ENCODE measurements at regions not wholly inside any gene's neighbourhood (a gene's known extent, or its start where the extent isn't known, plus 50 kb on each side); places are given as distances from the start of the nearest gene placed in this dataset.
"Not testable (repeated sequence)": the region's sequence is repeated elsewhere in the genome, so short reads cannot be mapped to it uniquely, and the experiment has no call there.

- no peak for DNase-seq
Observed at GRCh38 chr1:61579802-61580201, 145.1 kb downstream of the TM2D1 start.

- DNase-seq, result no peak
Observed at GRCh38 chr1:61572046-61572445, 152.9 kb downstream of the TM2D1 start.

GRCh38 chr1:61570191-61570590 lies 154.8 kb downstream of the TM2D1 start:
- no peak for DNase-seq

- DNase-seq, result no peak
Observed at GRCh38 chr1:61569303-61569621, 155.7 kb downstream of the TM2D1 start.

- DNase-seq, result no peak
Observed at GRCh38 chr1:61568460-61569302, 156.3 kb downstream of the TM2D1 start.

GRCh38 chr1:61566177-61566576 lies 158.8 kb downstream of the TM2D1 start:
- no peak for DNase-seq

GRCh38 chr1:61563611-61564010 lies 161.3 kb downstream of the TM2D1 start:
- no peak for DNase-seq

- no peak for DNase-seq
Observed at GRCh38 chr1:61561666-61562065, 163.3 kb downstream of the TM2D1 start.

- no peak for DNase-seq
Observed at GRCh38 chr1:61560385-61560784, 164.6 kb downstream of the TM2D1 start.

GRCh38 chr1:61556631-61557030 lies 168.3 kb downstream of the TM2D1 start:
- DNase-seq, result no peak

- no peak for DNase-seq
Observed at GRCh38 chr1:61552630-61553305, 172.2 kb downstream of the TM2D1 start.

- not testable (repeated sequence) for DNase-seq
Observed at GRCh38 chr1:61547302-61547701, 177.6 kb downstream of the TM2D1 start.

GRCh38 chr1:61544870-61545269 lies 180.1 kb downstream of the TM2D1 start:
- DNase-seq, result not testable (repeated sequence)

GRCh38 chr1:61543498-61543897 lies 181.4 kb downstream of the TM2D1 start:
- DNase-seq, result not testable (repeated sequence)

- DNase-seq, result no peak
Observed at GRCh38 chr1:61539720-61540462, 185.1 kb downstream of the TM2D1 start.

GRCh38 chr1:61538228-61538627 lies 186.7 kb downstream of the TM2D1 start:
- no peak for DNase-seq

- no peak for DNase-seq
Observed at GRCh38 chr1:61536174-61537108, 188.5 kb downstream of the TM2D1 start.

- no peak for DNase-seq
Observed at GRCh38 chr1:61534847-61535246, 190.1 kb downstream of the TM2D1 start.

GRCh38 chr1:61533546-61533945 lies 191.4 kb downstream of the TM2D1 start:
- DNase-seq, result no peak

- DNase-seq, result no peak
Observed at GRCh38 chr1:61531716-61532115, 193.2 kb downstream of the TM2D1 start.

- no peak for DNase-seq
Observed at GRCh38 chr1:61523893-61524605, 200.9 kb downstream of the TM2D1 start.

GRCh38 chr1:61523229-61523628 lies 201.7 kb downstream of the TM2D1 start:
- DNase-seq, result no peak

All from NCI-H774 (cell line).